Eye (tissue), 1 donor: ENCODE measurements at regions not wholly inside any gene's neighbourhood (a gene's known extent, or its start where the extent isn't known, plus 50 kb on each side); places are given as distances from the start of the nearest gene placed in this dataset.
A peak's percentile ranks its signal among the peaks of the same experiment; 100 is the strongest.

ENCODE experiments used
- DNase-seq: peaks from one replicate; pipeline ENCODE4 v3.0.0-alpha.2; 2015

DNA sequence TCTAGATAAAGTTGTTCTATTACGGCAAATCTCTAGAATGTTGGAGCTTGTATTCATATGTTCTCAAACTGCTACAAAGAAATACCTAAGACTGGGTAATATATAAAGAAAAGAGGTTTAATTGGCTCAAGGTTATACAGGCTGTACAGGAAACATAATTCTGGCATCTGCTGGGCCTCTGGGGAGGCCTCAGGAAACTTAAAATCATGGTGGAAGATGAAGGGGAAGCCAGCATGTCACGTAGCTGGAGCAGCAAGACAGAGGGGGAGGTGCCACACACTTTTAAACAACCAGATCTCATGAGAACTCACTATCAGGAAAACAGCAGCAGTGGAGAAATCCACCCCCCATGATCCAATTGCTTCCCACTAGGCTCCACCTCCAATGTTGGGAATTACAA, 390.4 kb upstream of the ADGRL4 start:
- DNase-seq, result no peak

DNA sequence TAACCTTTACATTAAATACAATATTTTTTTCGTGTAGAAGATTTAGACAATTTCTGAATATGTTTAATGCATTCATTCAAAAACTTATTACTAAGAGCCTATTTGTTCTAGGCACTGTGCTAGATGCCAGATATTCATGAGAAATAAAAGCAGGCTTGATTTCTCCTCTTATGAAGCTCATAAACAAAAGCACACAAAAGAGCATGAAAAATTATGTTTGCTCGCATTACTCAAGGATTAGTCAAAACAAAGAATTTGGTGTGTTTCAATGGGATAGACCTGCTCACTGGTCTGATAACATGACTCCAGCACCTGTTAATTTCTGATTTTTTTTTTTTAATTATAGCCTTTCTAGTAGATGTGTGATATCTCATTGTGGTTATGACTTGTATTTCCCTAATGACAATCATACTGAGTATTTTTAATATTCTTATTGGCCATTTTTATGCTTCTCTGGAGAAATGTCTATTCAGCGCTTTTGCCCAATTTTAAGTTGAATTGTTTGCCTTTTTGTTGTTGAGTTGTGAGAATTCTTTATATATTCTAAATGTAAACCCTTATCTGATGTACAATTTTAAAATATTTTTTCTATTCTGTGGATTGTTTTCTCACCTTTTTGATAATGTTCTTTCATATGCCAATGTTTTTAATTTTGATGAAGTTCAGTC, 382.3 kb upstream of the ADGRL4 start:
- DNase-seq, result no peak

DNA sequence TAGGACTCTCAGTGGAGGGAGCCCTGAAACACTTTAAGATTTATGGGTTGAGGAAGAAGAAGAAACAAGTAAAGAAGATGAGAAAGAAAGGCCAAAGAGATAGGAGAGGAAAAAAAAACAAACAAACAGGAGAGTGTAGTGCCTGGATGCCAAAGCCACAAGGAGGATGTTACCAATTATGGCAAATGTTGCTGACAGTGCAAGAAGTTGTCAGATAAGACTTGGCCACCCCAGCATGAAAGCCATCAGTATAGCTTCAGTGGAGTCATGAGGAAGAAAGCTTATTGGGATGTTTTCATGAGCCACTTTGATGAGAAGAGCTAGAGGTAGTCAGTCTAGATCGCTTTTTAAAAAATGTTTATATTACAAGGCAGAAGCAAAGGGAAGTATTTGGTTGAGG, 380.2 kb upstream of the ADGRL4 start:
- DNase-seq, result no peak

GRCh38 chr1:79380078-79380477, 373.5 kb upstream of the ADGRL4 start:
- DNase-seq, result no peak

GRCh38 chr1:79376106-79376505, 369.6 kb upstream of the ADGRL4 start:
- no peak for DNase-seq

- no peak for DNase-seq
Observed at GRCh38 chr1:79375352-79375751, 368.8 kb upstream of the ADGRL4 start.

DNA sequence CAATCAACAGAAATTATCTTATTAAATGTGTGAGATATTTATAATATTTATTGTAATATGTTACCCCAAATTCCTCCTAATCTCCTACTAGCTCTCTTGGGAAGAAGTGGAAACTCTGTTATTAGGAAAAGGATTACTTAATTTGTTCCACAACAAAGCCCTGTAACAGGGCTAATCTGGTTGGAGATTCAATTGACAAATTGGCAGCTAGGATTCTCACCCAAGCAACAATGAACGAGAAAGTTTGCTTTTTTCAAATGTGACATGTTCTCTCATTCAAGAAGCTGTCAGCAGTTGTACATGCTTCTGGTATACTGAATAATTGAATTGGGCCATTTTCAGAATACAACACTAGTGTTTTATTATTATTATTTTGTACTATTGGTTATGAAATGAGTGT, 367.9 kb upstream of the ADGRL4 start:
- no peak for DNase-seq

GRCh38 chr1:79373481-79374125, 367.1 kb upstream of the ADGRL4 start:
- DNase-seq, result no peak

DNA sequence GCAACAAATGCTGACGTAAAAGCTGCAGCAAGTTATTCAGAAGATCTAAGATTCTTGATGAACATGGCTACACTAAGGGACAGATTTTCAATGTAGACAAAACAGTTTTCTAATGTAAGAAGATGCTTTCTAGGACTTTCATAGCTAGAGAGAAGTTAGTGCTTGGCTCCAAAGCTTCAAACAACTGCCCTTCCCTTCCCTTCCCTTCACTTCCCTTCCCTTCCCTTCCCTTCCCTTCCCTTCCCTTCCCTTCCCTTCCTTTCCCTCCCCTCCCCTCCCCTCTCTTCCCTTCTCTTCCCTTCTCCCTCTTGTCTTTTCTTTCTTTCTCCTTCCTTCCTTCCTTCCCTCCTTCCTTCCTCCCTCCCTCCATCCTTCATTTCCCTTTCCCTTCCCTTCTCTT, 365.3 kb upstream of the ADGRL4 start:
- no peak for DNase-seq

- DNase-seq, result no peak
Observed at GRCh38 chr1:79369091-79369490, 362.6 kb upstream of the ADGRL4 start.

DNA sequence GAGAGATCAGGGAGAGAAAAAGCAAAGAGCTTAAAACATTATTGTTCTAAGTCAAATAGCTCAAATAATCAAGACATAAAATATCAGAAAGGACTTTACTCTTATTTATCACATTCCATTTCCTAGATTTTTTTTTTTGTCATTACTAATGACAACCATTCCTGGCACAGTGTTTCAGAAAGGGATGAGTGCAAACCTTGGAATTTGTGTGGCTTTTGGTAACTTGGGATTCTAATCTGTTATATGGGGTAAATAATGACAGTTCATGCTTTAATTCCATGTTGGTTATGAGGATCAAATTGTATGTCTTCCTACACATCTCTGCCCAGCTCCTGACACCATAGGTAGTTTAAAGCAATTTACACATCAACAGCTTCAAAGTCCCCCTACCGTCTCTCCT, 358.4 kb upstream of the ADGRL4 start:
- no peak for DNase-seq

GRCh38 chr1:79363430-79363829, 356.9 kb upstream of the ADGRL4 start:
- no peak for DNase-seq

DNA sequence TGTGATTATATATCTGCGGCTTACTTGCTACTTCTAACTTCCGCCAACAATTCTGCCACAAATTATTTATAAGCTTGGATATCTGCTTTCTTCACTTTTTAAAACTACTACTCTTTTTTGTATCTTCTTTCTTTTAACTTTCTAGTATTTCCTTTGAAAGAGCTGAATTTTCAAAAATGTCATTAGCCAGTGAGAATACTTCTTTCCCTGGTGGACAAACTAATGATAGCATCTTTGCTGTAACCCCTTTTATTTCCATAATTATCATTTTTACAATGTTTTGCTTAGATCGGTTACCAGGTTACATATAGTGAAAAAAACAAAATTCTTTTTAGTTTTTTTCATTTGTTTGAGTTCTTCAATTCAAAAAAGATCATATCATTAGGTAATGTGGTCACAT, 355.9 kb upstream of the ADGRL4 start:
- no peak for DNase-seq

GRCh38 chr1:79355090-79355489, 348.6 kb upstream of the ADGRL4 start:
- DNase-seq, result peak; percentile 13

DNA sequence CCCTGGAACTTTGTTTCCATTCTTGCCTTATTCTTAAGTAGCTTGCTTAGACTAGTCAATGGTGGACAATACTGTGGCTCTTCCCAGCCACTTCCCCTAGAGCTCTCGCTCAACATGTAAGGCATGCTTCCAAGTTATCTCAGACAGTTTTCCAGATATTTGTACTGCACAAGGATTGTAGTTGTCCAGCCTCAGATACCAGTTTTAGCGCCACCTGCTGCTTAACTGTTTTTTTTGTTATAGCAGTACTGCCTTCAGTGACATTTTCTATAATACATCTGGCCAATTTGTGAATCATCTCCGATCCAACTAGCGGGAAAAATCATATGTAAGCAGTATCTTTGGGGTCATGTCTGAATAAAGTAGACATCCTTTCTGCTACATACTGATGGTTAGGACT, 346.7 kb upstream of the ADGRL4 start:
- DNase-seq, result peak; percentile 29

GRCh38 chr1:79326875-79327274, 320.3 kb upstream of the ADGRL4 start:
- DNase-seq, result no peak

- no peak for DNase-seq
Observed at GRCh38 chr1:79325705-79326104, 319.2 kb upstream of the ADGRL4 start.

GRCh38 chr1:79325126-79325525, 318.6 kb upstream of the ADGRL4 start:
- no peak for DNase-seq

- peak; percentile 7 for DNase-seq
Observed at GRCh38 chr1:79323239-79324025, 316.9 kb upstream of the ADGRL4 start.

- DNase-seq, result no peak
Observed at GRCh38 chr1:79322511-79323027, 316.0 kb upstream of the ADGRL4 start.

- no peak for DNase-seq
Observed at GRCh38 chr1:79312438-79312837, 305.9 kb upstream of the ADGRL4 start.

DNA sequence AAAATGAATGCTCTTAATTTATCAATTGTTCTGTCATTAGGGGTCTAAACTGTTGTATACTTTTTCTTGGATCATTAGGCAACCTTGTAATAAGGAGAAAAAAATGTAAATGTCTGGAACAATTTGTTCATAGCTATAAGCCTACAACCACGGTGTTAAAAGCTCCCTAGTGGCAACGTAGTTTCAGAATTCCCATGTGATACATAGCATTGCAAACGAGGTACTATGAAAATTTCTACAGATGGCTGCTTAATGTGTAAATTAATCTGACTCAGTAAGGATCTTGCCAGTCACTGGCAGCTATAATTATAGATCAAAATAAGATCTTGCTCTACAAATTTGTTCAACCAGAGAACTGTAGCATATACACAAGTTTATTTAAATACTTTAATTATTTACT, 304.1 kb upstream of the ADGRL4 start:
- DNase-seq, result no peak

DNA sequence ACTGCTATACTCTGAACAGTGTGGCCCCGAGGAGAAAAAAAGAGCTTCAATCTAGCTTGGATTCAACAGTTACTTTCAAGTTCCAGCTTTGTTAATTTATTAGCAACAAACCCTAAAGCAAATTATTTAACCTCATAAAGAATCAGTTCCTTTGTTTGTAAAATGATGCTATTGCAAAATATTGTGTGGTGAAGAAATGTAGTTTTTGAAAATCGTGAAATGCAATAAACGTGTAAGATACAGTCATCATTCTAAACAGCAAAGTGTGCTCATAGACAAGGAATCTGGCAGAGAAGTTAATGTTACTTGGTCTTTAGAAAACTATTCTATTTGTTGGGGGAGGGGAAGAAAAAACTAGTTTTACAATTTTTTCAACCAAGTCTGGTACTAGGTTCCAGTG, 297.6 kb upstream of the ADGRL4 start:
- no peak for DNase-seq

DNA sequence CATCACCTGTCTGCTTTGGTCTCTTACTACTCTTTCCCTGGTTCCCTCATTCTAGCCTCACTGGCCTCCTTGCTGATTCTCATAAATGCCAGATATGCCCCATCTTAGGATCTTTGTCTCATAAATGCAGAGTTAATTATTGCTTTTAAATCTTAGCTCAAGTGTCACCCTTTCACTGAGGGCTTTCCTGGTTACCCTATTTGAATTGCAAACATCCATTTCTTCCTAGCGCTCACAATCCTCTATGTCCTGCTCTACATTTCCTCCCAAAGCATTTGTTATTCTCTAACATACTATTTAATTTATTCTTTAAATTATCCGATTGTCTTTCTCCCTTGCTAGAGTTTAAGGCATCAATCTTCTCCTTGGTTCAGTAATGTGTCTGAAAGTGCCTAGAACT, 296.5 kb upstream of the ADGRL4 start:
- DNase-seq, result no peak
